ENCODE measurements at regions not wholly inside any gene's neighbourhood (a gene's known extent, or its start where the extent isn't known, plus 50 kb on each side); places are given as distances from the start of the nearest gene placed in this dataset.

GRCh38 chr13:88637935-88638334 is 966.8 kb downstream of the SLITRK5 start:
- no peak for DNase-seq (ENCODE audit: low spot score)
- no peak for TF ChIP-seq CTCF (IDR thresholded peaks at IDR 0.05; ENCODE audit: extremely low read depth, missing control alignments)

GRCh38 chr13:88643233-88643632 is 972.1 kb downstream of the SLITRK5 start:
- no peak for TF ChIP-seq CTCF (IDR thresholded peaks at IDR 0.05; ENCODE audit: extremely low read depth, missing control alignments)
- DNase-seq (ENCODE audit: low spot score): no peak

GRCh38 chr13:88648598-88649373 is 977.6 kb downstream of the SLITRK5 start:
- TF ChIP-seq CTCF (IDR thresholded peaks at IDR 0.05; ENCODE audit: extremely low read depth, missing control alignments): no peak
- no peak for DNase-seq (ENCODE audit: low spot score)

GRCh38 chr13:88649855-88650254 is 978.7 kb downstream of the SLITRK5 start:
- no peak for TF ChIP-seq CTCF (IDR thresholded peaks at IDR 0.05; ENCODE audit: extremely low read depth, missing control alignments)
- DNase-seq (ENCODE audit: low spot score): no peak

- DNase-seq (ENCODE audit: low spot score): no peak
- TF ChIP-seq CTCF (IDR thresholded peaks at IDR 0.05; ENCODE audit: extremely low read depth, missing control alignments): no peak
These were observed 980.4 kb downstream of the SLITRK5 start for GRCh38 chr13:88651531-88651930.

- no peak for DNase-seq (ENCODE audit: low spot score)
- no peak for TF ChIP-seq CTCF (IDR thresholded peaks at IDR 0.05; ENCODE audit: extremely low read depth, missing control alignments)
These were observed 985.6 kb downstream of the SLITRK5 start for GRCh38 chr13:88656751-88657150.

- no peak for TF ChIP-seq CTCF (IDR thresholded peaks at IDR 0.05; ENCODE audit: extremely low read depth, missing control alignments)
- DNase-seq (ENCODE audit: low spot score): no peak
These were observed 999.3 kb downstream of the SLITRK5 start for GRCh38 chr13:88670509-88670908.
